Adrenal gland (tissue), 5 donors: ENCODE measurements at regions not wholly inside any gene's neighbourhood (a gene's known extent, or its start where the extent isn't known, plus 50 kb on each side); places are given as distances from the start of the nearest gene placed in this dataset.

Experiments used
- POLR2A ChIP-seq, 2 donors: fragments of 450-650 bp; IDR thresholded peaks; one replicate each; pipeline ENCODE4 v1.6.1; 2017; ENCODE audit warnings: antibody characterized with exemption in 2 of 2, mild to moderate bottlenecking in 2 of 2, moderate library complexity in 1 of 2
- TF ChIP-seq, protein P1 (sequence below), 6 experiments: fragments of 450-650 bp in 4 of 6; fragments of 200-600 bp in 2 of 6; sonication (generic) in 1 of 6; IDR thresholded peaks; 1 replicate in 5 of 6; 2 replicates in 1 of 6; pipeline versions ENCODE4 v1.5.1 to v1.8.0; 2016 to 2021; ENCODE audit warnings: antibody characterized with exemption in 6 of 6, mild to moderate bottlenecking in 2 of 6, moderate library complexity in 1 of 6
- donor health status: DM: no; HTN: no; CAD: no.

DNA sequence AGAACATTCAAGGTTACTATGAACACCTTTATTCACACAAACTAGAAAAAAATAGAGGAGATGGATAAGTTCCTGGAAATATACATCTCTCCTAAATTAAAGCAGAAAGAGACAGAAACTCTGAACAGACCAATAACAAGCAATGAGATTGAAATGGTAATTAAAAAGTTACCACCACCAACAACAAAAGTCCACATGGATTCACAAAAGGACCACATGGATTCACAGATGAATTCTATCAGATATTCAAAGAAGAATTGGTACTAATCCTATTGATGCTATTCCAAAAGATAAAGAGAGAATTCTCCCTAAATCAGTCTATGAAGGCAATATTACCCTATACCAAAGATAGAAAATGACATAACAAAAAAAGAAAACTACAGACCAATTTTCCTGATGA lies 518.9 kb downstream of the PRDM9 start:
- TF ChIP-seq, protein P1, sequence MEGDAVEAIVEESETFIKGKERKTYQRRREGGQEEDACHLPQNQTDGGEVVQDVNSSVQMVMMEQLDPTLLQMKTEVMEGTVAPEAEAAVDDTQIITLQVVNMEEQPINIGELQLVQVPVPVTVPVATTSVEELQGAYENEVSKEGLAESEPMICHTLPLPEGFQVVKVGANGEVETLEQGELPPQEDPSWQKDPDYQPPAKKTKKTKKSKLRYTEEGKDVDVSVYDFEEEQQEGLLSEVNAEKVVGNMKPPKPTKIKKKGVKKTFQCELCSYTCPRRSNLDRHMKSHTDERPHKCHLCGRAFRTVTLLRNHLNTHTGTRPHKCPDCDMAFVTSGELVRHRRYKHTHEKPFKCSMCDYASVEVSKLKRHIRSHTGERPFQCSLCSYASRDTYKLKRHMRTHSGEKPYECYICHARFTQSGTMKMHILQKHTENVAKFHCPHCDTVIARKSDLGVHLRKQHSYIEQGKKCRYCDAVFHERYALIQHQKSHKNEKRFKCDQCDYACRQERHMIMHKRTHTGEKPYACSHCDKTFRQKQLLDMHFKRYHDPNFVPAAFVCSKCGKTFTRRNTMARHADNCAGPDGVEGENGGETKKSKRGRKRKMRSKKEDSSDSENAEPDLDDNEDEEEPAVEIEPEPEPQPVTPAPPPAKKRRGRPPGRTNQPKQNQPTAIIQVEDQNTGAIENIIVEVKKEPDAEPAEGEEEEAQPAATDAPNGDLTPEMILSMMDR (IDR thresholded peaks at IDR 0.05), result no peak
- TF ChIP-seq POLR2A (IDR thresholded peaks at IDR 0.05), result no peak
